Stimulated activated CD4-positive, alpha-beta T cell treated with anti-CD3 and anti-CD28 coated beads, Interleukin-12 subunit alpha, Interleukin-12 subunit beta, amount 100 ng/mL, for 48 hours (primary cell): ENCODE measurements at regions not wholly inside any gene's neighbourhood (a gene's known extent, or its start where the extent isn't known, plus 50 kb on each side); places are given as distances from the start of the nearest gene placed in this dataset.

ENCODE experiments used
- DNase-seq, 3 donors: peaks; one replicate each; pipeline ENCODE4 v3.0.0-alpha.2; 2020; ENCODE audit warnings: low read depth in 2 of 3, low spot score in 1 of 3

DNA sequence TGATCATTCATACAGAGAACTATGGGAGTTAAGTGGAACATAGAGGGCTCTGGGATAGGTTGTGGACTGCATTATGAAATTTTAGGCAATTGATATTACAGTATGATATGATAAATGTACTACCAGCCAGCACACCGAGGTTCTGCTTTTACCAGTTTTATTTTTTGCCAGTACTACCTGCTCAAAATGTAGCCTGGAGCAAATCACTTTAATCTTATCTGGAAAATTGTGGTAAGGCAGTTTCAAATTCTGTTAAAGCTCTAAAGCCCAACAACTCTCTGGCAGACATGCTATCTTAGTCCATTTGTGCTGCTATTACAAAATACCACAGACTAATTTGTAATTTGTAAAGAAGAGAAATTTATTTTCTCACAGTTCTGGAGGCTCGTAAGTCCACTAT, 474.9 kb upstream of the CWC22 start:
- no peak for DNase-seq

- no peak for DNase-seq
Measured at GRCh38 chr2:180478883-180479282, 471.8 kb upstream of the CWC22 start.

DNA sequence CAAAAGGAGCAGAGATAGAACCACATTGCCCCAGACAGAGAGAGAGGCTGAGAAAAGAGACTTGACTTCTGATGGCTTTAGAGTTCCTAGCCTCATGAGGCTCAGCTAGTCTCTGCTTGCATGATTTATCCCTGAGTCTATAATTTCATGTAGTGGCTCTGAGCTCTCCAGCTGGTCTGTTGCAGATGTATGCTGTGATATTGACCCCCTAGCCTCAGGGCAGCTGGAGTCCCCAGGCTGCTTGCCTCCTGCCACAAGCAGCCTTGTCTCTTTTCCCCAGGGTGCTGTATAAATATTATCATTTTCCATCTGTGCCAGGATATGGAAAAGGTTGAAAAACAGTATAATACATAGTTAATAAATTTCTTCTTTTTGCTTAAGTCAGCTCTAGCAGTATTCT, 467.6 kb upstream of the CWC22 start:
- no peak for DNase-seq

DNA sequence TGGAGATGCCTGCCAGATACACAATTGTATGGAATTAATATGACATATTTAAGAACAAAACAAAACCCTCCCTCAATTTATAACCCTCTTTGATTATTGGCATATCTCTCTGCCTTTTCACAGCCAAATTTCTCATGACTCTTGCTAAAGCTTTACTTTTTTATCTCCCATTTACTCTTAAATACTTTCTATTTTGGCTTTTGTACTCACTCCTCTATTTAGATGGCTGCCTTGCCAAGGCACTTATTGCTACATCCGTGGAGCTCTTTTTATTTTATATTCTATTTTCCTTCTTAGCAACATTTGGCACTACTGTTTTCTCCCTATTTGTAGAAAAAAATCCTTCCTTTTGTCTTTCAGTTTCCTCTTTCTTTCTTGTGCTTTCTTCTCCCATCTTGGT, 466.4 kb upstream of the CWC22 start:
- DNase-seq = no peak

GRCh38 chr2:180472133-180472532, 465.0 kb upstream of the CWC22 start:
- no peak for DNase-seq

DNA sequence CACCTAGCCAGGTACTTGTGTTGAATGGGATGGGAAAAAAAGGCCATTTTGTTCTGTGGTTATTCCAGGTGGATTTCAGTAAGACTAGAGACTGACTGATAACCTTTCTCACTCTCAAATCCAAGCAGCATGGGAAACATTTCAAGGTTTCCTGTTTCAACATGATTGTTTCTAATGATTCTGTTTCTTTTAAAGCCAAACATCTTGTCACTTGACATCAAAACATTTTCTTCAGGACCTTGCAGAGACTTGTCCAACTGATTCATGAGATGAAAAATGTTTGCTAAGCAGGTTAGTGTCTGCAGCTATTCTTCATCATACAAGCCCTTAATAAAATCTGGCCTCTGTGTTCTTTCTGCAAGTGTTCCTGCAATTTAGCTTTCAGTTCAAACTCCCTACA, 456.5 kb upstream of the CWC22 start:
- no peak for DNase-seq

DNA sequence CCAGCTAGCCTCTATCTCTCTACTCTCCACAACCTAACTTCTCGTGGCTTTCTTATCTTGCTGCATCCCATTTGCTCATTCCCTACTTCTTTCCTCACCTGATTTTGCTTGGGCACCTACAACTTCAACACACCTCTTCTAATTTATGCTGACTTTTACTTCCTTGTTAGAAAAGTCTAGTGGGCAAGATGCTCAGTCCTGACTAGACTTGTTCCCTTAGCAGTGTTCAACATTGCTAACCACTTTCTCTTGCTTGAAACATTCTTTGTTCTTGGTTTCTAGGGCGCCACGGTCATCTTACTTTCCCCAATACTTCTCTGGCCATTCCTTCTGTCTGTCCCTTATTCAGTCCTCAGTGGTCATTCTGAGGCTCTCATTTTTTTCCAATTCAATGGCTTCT, 454.7 kb upstream of the CWC22 start:
- DNase-seq = no peak

- DNase-seq = no peak
Measured at GRCh38 chr2:180456801-180457200, 449.7 kb upstream of the CWC22 start.

GRCh38 chr2:180450841-180451240, 443.7 kb upstream of the CWC22 start:
- no peak for DNase-seq

GRCh38 chr2:180449171-180449915, 442.2 kb upstream of the CWC22 start:
- DNase-seq = no peak

DNA sequence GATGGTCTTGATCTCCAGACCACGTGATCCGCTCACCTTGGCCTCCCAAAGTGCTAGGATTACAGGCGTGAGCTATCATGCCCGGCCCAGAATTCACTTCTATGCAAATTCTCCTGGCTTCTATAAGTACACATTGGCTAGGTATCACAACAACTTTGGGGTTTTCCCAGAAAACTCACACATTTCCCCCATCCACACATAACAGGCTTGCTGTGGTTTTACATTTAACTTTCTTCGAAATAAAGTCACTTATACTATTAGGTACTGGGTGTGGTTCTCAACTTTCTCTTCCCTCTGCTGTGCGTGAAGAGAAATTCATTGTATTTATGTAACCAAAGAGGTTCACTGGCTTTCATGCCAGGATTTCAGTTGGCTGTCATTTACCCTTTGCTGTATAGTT, 439.4 kb upstream of the CWC22 start:
- no peak for DNase-seq

GRCh38 chr2:180443888-180444287, 436.8 kb upstream of the CWC22 start:
- DNase-seq = no peak

DNA sequence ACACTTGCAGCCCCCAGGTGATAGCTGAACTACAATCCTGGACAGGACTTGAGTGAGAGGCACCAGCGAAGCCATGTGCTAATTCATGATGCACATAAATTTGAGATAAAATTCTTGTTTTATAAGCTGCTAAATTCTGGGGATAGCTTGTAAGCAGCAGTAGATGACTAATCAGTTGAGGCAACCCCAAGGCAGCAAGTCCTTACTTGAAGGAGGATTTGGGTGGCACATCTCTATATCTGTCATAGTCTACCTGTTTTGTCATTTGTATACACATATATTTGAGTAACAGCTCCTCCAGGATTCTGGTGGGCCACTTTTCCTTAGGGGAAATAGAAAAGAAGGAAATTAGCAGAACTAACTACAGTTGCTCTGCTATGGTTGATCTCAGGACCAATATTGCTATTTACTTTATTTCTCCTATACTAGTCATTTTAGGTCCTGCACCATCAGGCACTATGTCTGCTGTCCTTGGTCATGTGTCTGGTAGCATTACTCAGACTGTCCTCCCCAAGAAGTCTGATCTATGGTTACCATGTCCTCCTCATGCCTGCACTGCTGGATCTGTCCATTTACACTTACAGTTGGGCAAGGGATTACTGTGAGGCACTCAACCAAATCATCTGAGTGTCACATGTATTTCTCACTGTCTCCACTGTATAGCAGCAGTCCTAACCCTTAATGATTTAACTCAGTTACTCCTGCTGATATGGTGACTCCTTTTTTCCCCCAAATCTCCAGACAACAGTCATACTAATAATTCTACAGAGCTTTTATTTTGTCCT, 436.0 kb upstream of the CWC22 start:
- DNase-seq = no peak

DNA sequence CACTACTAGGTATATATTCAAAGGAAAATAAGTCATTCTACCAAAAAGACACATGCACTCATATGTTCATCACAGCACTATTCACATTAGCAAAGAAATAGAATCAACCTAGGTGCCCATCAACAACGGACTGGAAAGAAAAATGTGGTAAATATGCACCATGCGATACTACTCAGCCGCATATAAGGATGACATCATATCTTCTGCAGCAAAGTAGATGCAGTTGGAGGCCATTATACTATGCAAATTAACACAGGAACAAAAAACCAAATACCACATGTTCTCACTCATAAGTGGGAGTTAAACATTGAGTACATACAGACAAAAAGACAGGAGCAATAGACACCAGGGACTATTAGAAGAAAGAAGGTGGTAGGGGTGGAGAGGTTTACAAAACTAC, 412.1 kb upstream of the CWC22 start:
- DNase-seq = no peak

GRCh38 chr2:180416627-180417026, 409.5 kb upstream of the CWC22 start:
- DNase-seq = no peak

GRCh38 chr2:180413336-180413735, 406.2 kb upstream of the CWC22 start:
- no peak for DNase-seq

DNA sequence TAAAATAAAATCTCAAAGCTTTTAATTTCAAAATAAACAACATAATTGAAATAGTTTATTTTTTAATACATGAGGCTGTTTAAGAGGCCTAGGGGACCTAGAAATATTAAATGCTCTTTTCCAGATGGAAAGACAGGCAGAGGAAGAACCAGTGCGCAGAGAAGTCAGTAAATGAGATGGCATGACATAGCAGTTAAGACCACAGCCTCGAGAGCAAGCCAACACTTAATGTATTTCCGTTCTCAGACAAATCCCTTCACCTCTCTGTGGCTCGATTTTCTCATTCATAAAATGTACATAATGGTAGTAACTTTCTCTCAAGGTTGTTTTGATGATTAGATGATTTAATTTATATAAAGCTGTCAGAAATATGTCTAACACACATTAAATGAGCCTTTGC, 405.1 kb upstream of the CWC22 start:
- DNase-seq = no peak

- DNase-seq = no peak
Measured at GRCh38 chr2:180411661-180412060, 404.6 kb upstream of the CWC22 start.

DNA sequence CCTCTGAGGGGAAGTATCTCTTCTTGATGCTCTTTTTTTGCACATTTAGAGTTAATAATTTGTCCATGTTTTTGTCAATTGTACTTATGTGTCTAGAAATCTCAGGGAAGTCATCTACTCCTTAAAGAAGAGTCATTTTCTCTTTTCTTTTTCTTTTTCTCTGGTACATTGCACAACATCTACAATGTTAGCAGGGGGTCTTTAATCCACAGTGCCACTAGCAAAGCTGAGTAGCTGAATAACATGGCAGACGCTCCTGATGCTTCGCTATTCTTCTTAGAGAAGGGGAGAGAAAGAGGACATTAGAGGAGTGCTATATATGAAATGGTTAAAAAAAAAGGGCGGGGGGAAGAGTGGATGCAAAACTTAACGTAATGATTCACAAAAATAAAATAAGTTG, 399.6 kb upstream of the CWC22 start:
- no peak for DNase-seq

DNA sequence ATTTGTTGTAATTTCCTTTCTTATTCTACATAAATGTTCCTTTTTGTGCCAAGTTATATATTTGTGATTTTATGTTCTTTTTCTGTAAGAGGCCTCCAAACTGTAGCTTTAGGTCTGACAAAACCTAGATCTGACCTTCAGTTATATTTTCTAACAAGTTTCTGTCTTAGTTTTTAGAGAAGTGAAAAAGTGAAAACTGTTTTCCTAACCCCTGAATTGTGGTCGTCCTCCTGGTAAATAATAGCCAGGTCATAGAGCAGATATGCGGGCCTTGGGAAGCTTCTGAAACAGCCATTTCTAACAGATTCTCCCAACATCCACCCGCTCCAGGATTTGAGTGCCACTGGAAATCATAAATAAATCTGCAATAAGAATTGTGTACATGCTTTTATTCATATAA, 398.4 kb upstream of the CWC22 start:
- DNase-seq = no peak

DNA sequence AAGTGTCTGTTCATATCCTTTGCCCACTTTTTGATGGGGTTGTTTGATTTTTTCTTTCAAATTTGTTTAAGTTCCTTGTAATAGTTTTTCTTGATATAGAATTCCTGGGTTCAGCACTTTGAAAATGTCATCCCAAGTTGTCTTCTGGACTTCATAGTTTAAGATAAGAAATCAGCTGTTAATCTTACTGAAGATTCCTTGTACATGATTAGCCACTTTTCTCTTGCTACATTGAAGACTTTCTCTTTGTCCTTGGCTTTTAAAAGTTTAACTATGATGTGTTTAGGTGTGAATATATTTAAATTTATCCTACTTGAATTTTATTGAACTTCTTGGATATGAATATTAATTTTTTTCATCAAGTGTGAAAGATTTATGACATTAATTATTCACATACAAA, 387.2 kb upstream of the CWC22 start:
- no peak for DNase-seq

GRCh38 chr2:180385601-180386201, 378.6 kb upstream of the CWC22 start:
- DNase-seq = no peak
